ENCODE measurements at regions not wholly inside any gene's neighbourhood (a gene's known extent, or its start where the extent isn't known, plus 50 kb on each side); places are given as distances from the start of the nearest gene placed in this dataset.
"Not testable (repeated sequence)": the region's sequence is repeated elsewhere in the genome, so short reads cannot be mapped to it uniquely, and the experiment has no call there.

GRCh38 chr13:110808138-110808537, 94.6 kb downstream of the ING1 start:
- no peak for DNase-seq (ENCODE audit: low spot score)
- intact Hi-C loops (cut with DNase I), result no loop called here

- DNase-seq (ENCODE audit: low spot score), result no peak
- intact Hi-C loops (cut with DNase I), result no loop called here
Observed at GRCh38 chr13:110809871-110810486, 96.5 kb downstream of the ING1 start.

- intact Hi-C loops (cut with DNase I), result no loop called here
- no peak for DNase-seq (ENCODE audit: low spot score)
Observed at GRCh38 chr13:110811008-110811720, 97.7 kb downstream of the ING1 start.

GRCh38 chr13:110811771-110812120, 98.2 kb downstream of the ING1 start:
- intact Hi-C loops (cut with DNase I), result no loop called here
- DNase-seq (ENCODE audit: low spot score), result no peak

GRCh38 chr13:110812121-110812868, 98.8 kb downstream of the ING1 start:
- intact Hi-C loops (cut with DNase I), result no loop called here
- no peak for DNase-seq (ENCODE audit: low spot score)

GRCh38 chr13:110812869-110813645, 99.6 kb downstream of the ING1 start:
- DNase-seq (ENCODE audit: low spot score), result no peak
- intact Hi-C loops (cut with DNase I), result no loop called here

GRCh38 chr13:110813646-110814624, 100.4 kb downstream of the ING1 start:
- no peak for DNase-seq (ENCODE audit: low spot score)
- intact Hi-C loops (cut with DNase I), result no loop called here

- intact Hi-C loops (cut with DNase I), result loop anchor here (5.0 kb wide), 2 partner anchors 98 to 223 kb away; no protein-coding TSS in a partner anchor
- DNase-seq (ENCODE audit: low spot score), result no peak
Observed at GRCh38 chr13:110815471-110816204, 99.2 kb downstream of the ANKRD10 start.

GRCh38 chr13:110816500-110816899, 98.4 kb downstream of the ANKRD10 start:
- DNase-seq (ENCODE audit: low spot score), result no peak
- intact Hi-C loops (cut with DNase I), result loop anchor here (5.0 kb wide), 2 partner anchors 99 to 224 kb away; no protein-coding TSS in a partner anchor

GRCh38 chr13:110817143-110817542, 97.7 kb downstream of the ANKRD10 start:
- intact Hi-C loops (cut with DNase I), result loop anchor here (5.0 kb wide), 2 partner anchors 100 to 225 kb away; no protein-coding TSS in a partner anchor
- DNase-seq (ENCODE audit: low spot score), result no peak

GRCh38 chr13:110818747-110819146, 96.1 kb downstream of the ANKRD10 start:
- intact Hi-C loops (cut with DNase I), result loop anchor here (2.0 to 5.0 kb wide), 3 partner anchors 101 to 226 kb away; no protein-coding TSS in a partner anchor
- no peak for DNase-seq (ENCODE audit: low spot score)

- intact Hi-C loops (cut with DNase I), result loop anchor here (2.0 to 5.0 kb wide), 3 partner anchors 102 to 227 kb away; no protein-coding TSS in a partner anchor
- peak; percentile 91 for DNase-seq (ENCODE audit: low spot score)
Observed at GRCh38 chr13:110819203-110820014, 95.5 kb downstream of the ANKRD10 start.

GRCh38 chr13:110820322-110820721, 94.5 kb downstream of the ANKRD10 start:
- intact Hi-C loops (cut with DNase I), result no loop called here
- DNase-seq (ENCODE audit: low spot score), result no peak

GRCh38 chr13:110821837-110822668, 92.8 kb downstream of the ANKRD10 start:
- DNase-seq (ENCODE audit: low spot score); intact Hi-C loops (cut with DNase I): not testable (repeated sequence)

- no peak for DNase-seq (ENCODE audit: low spot score)
- intact Hi-C loops (cut with DNase I), result no loop called here
Observed at GRCh38 chr13:110822669-110822945, 92.3 kb downstream of the ANKRD10 start.

- no peak for DNase-seq (ENCODE audit: low spot score)
- intact Hi-C loops (cut with DNase I), result no loop called here
Observed at GRCh38 chr13:110824702-110825300, 90.1 kb downstream of the ANKRD10 start.

Measured in cardiac septum (tissue), 1 donor.